GM21576 (cell line): ENCODE measurements at regions not wholly inside any gene's neighbourhood (a gene's known extent, or its start where the extent isn't known, plus 50 kb on each side); places are given as distances from the start of the nearest gene placed in this dataset.
"Not testable (repeated sequence)": the region's sequence is repeated elsewhere in the genome, so short reads cannot be mapped to it uniquely, and the experiment has no call there.

Source experiments
- ATAC-seq: cut with Tn5 transposase; IDR thresholded peaks from one replicate; pipeline ENCODE4 v1.9.1; 2021; ENCODE audit warnings: mild to moderate bottlenecking, moderate library complexity; ENCODE audit not compliant: unreplicated experiment

- ATAC-seq, result no peak
Observed at GRCh38 chr7:115654384-115655214, 376.0 kb downstream of the TFEC start.

- no peak for ATAC-seq
Observed at GRCh38 chr7:115649429-115649828, 381.1 kb downstream of the TFEC start.

GRCh38 chr7:115647712-115648111, 382.9 kb downstream of the TFEC start:
- no peak for ATAC-seq

GRCh38 chr7:115642194-115642593, 388.4 kb downstream of the TFEC start:
- ATAC-seq, result no peak

- ATAC-seq, result no peak
Observed at GRCh38 chr7:115638853-115639252, 391.7 kb downstream of the TFEC start.

GRCh38 chr7:115637128-115637527, 393.4 kb downstream of the TFEC start:
- no peak for ATAC-seq

GRCh38 chr7:115635876-115636275, 394.7 kb downstream of the TFEC start:
- ATAC-seq, result no peak

GRCh38 chr7:115635376-115635775, 395.2 kb downstream of the TFEC start:
- ATAC-seq, result no peak

GRCh38 chr7:115634633-115635032, 395.9 kb downstream of the TFEC start:
- no peak for ATAC-seq

GRCh38 chr7:115632636-115633035, 397.9 kb downstream of the TFEC start:
- no peak for ATAC-seq

- no peak for ATAC-seq
Observed at GRCh38 chr7:115631782-115632181, 398.8 kb downstream of the TFEC start.

- no peak for ATAC-seq
Observed at GRCh38 chr7:115630049-115630448, 400.5 kb downstream of the TFEC start.

- ATAC-seq, result no peak
Observed at GRCh38 chr7:115618676-115619075, 411.9 kb downstream of the TFEC start.

GRCh38 chr7:115613836-115614235, 416.7 kb downstream of the TFEC start:
- no peak for ATAC-seq

- no peak for ATAC-seq
Observed at GRCh38 chr7:115603416-115603815, 427.1 kb downstream of the TFEC start.

GRCh38 chr7:115600207-115600606, 430.4 kb downstream of the TFEC start:
- no peak for ATAC-seq

GRCh38 chr7:115599184-115599583, 431.4 kb downstream of the TFEC start:
- ATAC-seq, result not testable (repeated sequence)

- not testable (repeated sequence) for ATAC-seq
Observed at GRCh38 chr7:115597220-115597619, 433.3 kb downstream of the TFEC start.

- no peak for ATAC-seq
Observed at GRCh38 chr7:115593111-115593510, 437.5 kb downstream of the TFEC start.

GRCh38 chr7:115585015-115585718, 445.4 kb downstream of the TFEC start:
- ATAC-seq, result no peak

GRCh38 chr7:115582956-115583355, 447.6 kb downstream of the TFEC start:
- ATAC-seq, result no peak

- no peak for ATAC-seq
Observed at GRCh38 chr7:115578576-115578975, 452.0 kb downstream of the TFEC start.
